Ovary (tissue), 3 donors: ENCODE measurements at regions not wholly inside any gene's neighbourhood (a gene's known extent, or its start where the extent isn't known, plus 50 kb on each side); places are given as distances from the start of the nearest gene placed in this dataset.

Experiments used
- EP300 ChIP-seq: sonication (generic); formaldehyde crosslinking; IDR thresholded peaks from one replicate; pipeline ENCODE4 v1.6.1; 2017; ENCODE audit warnings: antibody characterized with exemption
- POLR2A ChIP-seq: fragments of 450-650 bp; IDR thresholded peaks from one replicate; pipeline ENCODE4 v1.6.1; 2017; ENCODE audit warnings: antibody characterized with exemption, mild to moderate bottlenecking, moderate library complexity
- TF ChIP-seq, protein P1 (sequence below), 3 donors: fragments of 450-650 bp in 2 of 3; fragments of 200-600 bp in 1 of 3; IDR thresholded peaks; one replicate each; pipeline versions ENCODE4 v1.5.1 to v1.8.0; 2016 to 2022; ENCODE audit warnings: antibody characterized with exemption in 3 of 3, mild to moderate bottlenecking in 1 of 3
- donor health status: DM: no; HTN: no; CAD: no.

DNA sequence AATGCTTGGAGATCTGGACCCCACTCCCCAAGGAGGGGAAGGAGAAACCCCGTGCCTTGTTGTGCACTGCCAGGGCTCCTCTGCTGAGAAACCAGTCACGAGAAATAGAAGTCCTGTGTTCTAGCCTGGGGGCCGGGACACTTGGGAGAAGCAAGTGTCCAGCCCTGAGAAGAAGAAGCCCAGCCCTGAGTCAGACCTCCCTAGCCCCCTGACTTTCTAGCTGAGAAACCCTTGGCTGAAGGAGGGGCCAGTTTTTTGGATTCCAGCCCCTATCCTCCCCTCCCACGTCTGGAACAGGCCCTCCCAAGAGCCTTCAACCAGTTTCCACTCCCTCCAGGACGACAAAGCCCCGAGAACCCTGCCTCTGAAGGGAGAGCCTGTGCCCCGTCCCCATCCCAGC, 100.5 kb downstream of the NAV1 start:
- TF ChIP-seq, protein P1, sequence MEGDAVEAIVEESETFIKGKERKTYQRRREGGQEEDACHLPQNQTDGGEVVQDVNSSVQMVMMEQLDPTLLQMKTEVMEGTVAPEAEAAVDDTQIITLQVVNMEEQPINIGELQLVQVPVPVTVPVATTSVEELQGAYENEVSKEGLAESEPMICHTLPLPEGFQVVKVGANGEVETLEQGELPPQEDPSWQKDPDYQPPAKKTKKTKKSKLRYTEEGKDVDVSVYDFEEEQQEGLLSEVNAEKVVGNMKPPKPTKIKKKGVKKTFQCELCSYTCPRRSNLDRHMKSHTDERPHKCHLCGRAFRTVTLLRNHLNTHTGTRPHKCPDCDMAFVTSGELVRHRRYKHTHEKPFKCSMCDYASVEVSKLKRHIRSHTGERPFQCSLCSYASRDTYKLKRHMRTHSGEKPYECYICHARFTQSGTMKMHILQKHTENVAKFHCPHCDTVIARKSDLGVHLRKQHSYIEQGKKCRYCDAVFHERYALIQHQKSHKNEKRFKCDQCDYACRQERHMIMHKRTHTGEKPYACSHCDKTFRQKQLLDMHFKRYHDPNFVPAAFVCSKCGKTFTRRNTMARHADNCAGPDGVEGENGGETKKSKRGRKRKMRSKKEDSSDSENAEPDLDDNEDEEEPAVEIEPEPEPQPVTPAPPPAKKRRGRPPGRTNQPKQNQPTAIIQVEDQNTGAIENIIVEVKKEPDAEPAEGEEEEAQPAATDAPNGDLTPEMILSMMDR (IDR thresholded peaks at IDR 0.05) = no peak
- TF ChIP-seq POLR2A (no peak), EP300 (no peak)
